Left lung (tissue), 4 donors: ENCODE measurements at regions not wholly inside any gene's neighbourhood (a gene's known extent, or its start where the extent isn't known, plus 50 kb on each side); places are given as distances from the start of the nearest gene placed in this dataset.

Experiments used
- ATAC-seq: fragments of 200-7000 bp; cut with Tn5 transposase; one replicate; pipeline ENCODE4 v1.9.1; 2020; ENCODE audit warnings: moderate library complexity
- DNase-seq, 4 donors: peaks; one replicate each; pipeline ENCODE4 v3.0.0-alpha.2; 2013 to 2020
- H3K27ac ChIP-seq, 2 donors: fragments of 200-600 bp; sonication (generic) in 1 of 2; one replicate each; pipeline versions ENCODE4 v1.5.0 to v1.8.0; 2020 to 2021
- H3K27me3 ChIP-seq, 2 donors: fragments of 200-600 bp; sonication (generic) in 1 of 2; one replicate each; pipeline versions ENCODE4 v1.5.0 to v1.8.0; 2020 to 2021
- H3K36me3 ChIP-seq, 2 donors: fragments of 200-600 bp; sonication (generic) in 1 of 2; one replicate each; pipeline versions ENCODE4 v1.5.0 to v1.8.0; 2020 to 2021
- H3K4me1 ChIP-seq, 2 donors: fragments of 200-600 bp; one replicate each; pipeline ENCODE4 v1.8.0; 2021
- H3K4me3 ChIP-seq, 2 donors: fragments of 200-600 bp; sonication (generic) in 1 of 2; one replicate each; pipeline versions ENCODE4 v1.5.0 to v1.8.0; 2020 to 2021; ENCODE audit warnings: mild to moderate bottlenecking in 1 of 2
- H3K9me3 ChIP-seq, 2 donors: fragments of 200-600 bp; sonication (generic) in 1 of 2; one replicate each; pipeline versions ENCODE4 v1.5.0 to v1.8.0; 2020 to 2021
- intact Hi-C, 2 donors: fragments of 100-400 bp; cut with DNase I; formaldehyde crosslinking; loops; one replicate each; pipeline versions ENCODE4 v1.11.2 to v1.14.2; 2022
- TF ChIP-seq, protein P1 (sequence below), 2 donors: fragments of 200-600 bp; sonication (generic) in 1 of 2; IDR thresholded peaks; one replicate each; pipeline versions ENCODE4 v1.5.0 to v1.8.0; 2021; ENCODE audit warnings: antibody characterized with exemption in 2 of 2
- donor health status: DM: no; HTN: yes; CAD: no.
- donor health status: DM: no; HTN: no; CAD: no.

DNA sequence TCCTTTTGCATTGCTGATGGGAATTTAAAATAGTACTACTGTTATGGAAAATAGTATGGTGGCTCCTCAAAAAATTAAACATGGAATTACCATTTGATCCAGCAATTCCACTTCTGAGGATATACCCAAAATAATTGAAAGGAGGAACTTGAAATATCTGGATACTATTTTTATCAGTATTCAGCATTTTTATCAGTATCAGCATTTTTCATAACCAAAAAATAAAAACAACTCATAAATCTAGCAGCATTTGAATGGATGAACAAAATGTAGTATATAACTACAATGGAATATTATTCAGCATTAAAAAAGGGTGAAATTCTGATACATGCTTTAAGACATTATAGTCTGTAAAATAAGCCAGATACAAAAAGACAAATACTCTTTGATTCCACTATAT lies 763.4 kb upstream of the MAN1A1 start:
- peaks cover 0 to 2% of the 10 kb centered on the region in 2 donors for H3K9me3 ChIP-seq
- H3K27ac ChIP-seq = no peak overlapping the region
- H3K4me1 ChIP-seq = no peaks in the 10 kb centered on the region
- H3K27me3 ChIP-seq = no peaks in the 10 kb centered on the region
- intact Hi-C loops = no loop called here
- TF ChIP-seq, protein P1, sequence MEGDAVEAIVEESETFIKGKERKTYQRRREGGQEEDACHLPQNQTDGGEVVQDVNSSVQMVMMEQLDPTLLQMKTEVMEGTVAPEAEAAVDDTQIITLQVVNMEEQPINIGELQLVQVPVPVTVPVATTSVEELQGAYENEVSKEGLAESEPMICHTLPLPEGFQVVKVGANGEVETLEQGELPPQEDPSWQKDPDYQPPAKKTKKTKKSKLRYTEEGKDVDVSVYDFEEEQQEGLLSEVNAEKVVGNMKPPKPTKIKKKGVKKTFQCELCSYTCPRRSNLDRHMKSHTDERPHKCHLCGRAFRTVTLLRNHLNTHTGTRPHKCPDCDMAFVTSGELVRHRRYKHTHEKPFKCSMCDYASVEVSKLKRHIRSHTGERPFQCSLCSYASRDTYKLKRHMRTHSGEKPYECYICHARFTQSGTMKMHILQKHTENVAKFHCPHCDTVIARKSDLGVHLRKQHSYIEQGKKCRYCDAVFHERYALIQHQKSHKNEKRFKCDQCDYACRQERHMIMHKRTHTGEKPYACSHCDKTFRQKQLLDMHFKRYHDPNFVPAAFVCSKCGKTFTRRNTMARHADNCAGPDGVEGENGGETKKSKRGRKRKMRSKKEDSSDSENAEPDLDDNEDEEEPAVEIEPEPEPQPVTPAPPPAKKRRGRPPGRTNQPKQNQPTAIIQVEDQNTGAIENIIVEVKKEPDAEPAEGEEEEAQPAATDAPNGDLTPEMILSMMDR (IDR thresholded peaks at IDR 0.05) = no peak
- H3K36me3 ChIP-seq = no peaks in the 10 kb centered on the region
- ATAC-seq (no peak), DNase-seq (no peak)
- no peak overlapping the region for H3K4me3 ChIP-seq

DNA sequence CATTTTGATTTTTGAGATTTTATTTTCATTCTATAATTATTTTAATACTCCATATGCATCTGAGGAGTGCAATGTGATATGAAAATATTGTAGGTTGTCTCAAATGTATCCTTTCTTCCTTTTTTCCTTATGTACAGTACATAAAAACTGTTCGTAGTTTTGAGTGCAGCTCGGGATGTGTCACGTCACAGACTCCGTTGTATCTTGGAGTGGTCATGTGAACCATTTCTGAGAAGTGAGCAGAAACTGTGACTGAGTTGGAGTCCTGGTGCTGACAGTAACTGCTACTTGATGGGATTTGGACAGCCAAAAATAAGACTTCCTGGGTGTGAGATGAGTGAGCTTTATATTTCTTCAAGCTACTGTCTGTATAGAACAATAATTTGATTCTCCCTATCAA lies 761.4 kb upstream of the MAN1A1 start:
- ATAC-seq (no peak), DNase-seq (no peak)

DNA sequence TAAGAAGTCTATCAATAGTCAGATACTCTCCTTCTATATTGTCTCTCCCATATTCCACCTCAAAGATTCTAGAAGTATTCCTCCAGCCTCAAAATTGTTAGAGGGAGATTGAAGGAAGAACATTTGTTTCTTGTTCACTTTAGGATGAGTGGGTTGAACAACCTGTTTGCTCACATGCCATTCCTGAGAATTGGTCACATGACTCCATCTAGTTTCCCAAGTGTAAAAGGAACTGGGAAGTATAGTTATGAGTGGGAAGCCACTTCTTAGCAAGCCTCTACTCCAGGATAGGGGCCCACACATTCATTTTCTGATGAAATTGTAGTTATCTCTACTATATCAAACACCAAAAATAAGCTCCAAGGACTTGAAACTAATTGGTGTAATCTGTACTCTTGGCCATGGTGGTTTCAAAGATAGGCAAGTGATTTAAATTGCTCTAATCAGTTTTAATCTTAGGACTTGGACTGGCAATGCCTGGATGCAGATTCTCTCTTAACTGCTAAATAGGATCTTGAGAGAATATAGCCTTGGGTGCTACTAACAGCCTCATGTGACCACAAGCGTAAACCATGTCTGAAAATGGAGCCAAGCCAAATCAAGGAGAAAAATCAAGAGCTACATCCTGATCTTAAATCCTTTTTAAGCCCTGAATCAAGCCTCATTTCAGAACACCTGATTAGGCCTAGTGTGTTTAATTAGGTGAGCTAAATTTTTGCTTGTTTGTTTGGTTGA lies 758.7 kb upstream of the MAN1A1 start:
- DNase-seq = peak in 2 of 4 donors; percentile 1 to 28
- H3K4me3 ChIP-seq = no peak overlapping the region
- TF ChIP-seq, protein P1 (IDR thresholded peaks at IDR 0.05) = no peak
- H3K4me1 ChIP-seq = no peaks in the 10 kb centered on the region
- H3K27me3 ChIP-seq = no peaks in the 10 kb centered on the region
- no peaks in the 10 kb centered on the region for H3K36me3 ChIP-seq
- peak; percentile 48 for ATAC-seq
- H3K27ac ChIP-seq = no peak overlapping the region
- intact Hi-C loops = no loop called here
- peaks cover 0 to 2% of the 10 kb centered on the region in 2 donors for H3K9me3 ChIP-seq

More for the DNA sequence above, 761.4 kb upstream of the MAN1A1 start:
- peaks cover 0 to 2% of the 10 kb centered on the region in 2 donors for H3K9me3 ChIP-seq
- intact Hi-C loops = no loop called here
- H3K27ac ChIP-seq = no peak overlapping the region
- H3K4me3 ChIP-seq = no peak overlapping the region
- no peaks in the 10 kb centered on the region for H3K27me3 ChIP-seq
- TF ChIP-seq, protein P1 (IDR thresholded peaks at IDR 0.05) = no peak
- no peaks in the 10 kb centered on the region for H3K36me3 ChIP-seq
- no peaks in the 10 kb centered on the region for H3K4me1 ChIP-seq

DNA sequence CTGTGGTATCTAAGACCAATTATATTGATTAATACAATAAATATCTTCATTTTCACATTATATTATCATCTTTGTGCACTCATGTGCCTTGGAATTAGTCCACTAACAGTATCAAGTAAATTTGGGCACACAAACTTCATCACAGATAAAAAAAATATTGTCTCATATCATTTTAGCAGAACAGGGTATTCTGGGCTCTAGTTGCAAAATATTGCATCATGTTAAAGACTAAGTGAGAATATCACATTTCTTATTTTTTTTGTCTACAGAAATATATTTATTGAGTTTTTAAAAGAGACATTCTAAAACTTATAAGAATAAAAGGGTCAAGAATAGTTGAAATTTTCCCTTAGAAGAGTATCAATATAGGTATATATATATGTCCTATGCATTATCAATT lies 754.1 kb upstream of the MAN1A1 start:
- intact Hi-C loops = no loop called here
- no peak overlapping the region for H3K4me3 ChIP-seq
- no peak for ATAC-seq

DNA sequence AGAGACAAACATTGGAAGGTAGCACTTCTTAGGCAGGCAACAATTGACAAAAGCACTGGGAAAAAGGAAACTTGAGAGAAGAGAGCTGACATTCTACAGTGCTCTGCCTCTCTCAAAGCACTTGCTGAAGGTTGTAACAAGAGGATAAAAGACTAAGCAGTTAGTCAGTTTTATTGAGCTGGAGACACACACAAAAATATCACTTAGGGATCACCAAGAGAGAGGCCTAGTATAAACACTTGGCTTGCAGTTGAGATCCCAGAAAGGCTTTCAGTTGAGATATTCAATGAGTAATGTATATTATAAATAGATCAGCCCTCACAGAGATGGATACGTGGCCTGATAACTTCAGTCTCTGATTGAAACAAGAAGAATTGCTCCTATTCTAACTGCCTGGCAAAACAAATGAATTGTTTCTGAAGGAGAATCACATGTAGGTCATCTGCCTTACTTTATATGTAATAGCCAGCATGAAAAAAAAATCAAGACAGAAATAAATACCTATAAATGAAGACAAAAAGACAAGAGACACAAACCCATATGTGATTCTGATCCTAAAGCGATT lies 747.2 kb upstream of the MAN1A1 start:
- ATAC-seq = no peak
- H3K36me3 ChIP-seq = no peaks in the 10 kb centered on the region
- no peak overlapping the region for H3K4me3 ChIP-seq
- no peaks in the 10 kb centered on the region for H3K27me3 ChIP-seq
- no peak for DNase-seq
- TF ChIP-seq, protein P1 (IDR thresholded peaks at IDR 0.05) = no peak
- no peak overlapping the region for H3K27ac ChIP-seq
- H3K9me3 ChIP-seq = no peaks in the 10 kb centered on the region
- intact Hi-C loops = no loop called here
- no peaks in the 10 kb centered on the region for H3K4me1 ChIP-seq

More for the DNA sequence above, 754.1 kb upstream of the MAN1A1 start:
- no peaks in the 10 kb centered on the region for H3K4me1 ChIP-seq
- DNase-seq = no peak
- TF ChIP-seq, protein P1 (IDR thresholded peaks at IDR 0.05) = no peak
- no peaks in the 10 kb centered on the region for H3K27me3 ChIP-seq
- H3K36me3 ChIP-seq = no peaks in the 10 kb centered on the region
- H3K9me3 ChIP-seq = no peaks in the 10 kb centered on the region
- no peak overlapping the region for H3K27ac ChIP-seq
